Prostate gland (tissue), 2 donors: ENCODE measurements at regions not wholly inside any gene's neighbourhood (a gene's known extent, or its start where the extent isn't known, plus 50 kb on each side); places are given as distances from the start of the nearest gene placed in this dataset.
A peak's percentile ranks its signal among the peaks of the same experiment; 100 is the strongest.

ENCODE experiments used
- DNase-seq: peaks from one replicate; pipeline ENCODE4 v3.0.0-alpha.2; 2019; ENCODE audit warnings: low spot score
- H3K27ac ChIP-seq, 2 donors: fragments of 200-600 bp; sonication (generic); 2 replicates each; pipeline ENCODE4 v1.5.1; 2017 to 2019
- H3K27me3 ChIP-seq: fragments of 200-600 bp; sonication (generic); replicated peaks from 2 replicates; pipeline ENCODE4 v1.5.1; 2019; ENCODE audit not compliant: insufficient read depth
- H3K36me3 ChIP-seq, 2 donors: fragments of 200-600 bp; sonication (generic); 1 replicate in 1 of 2; 2 replicates in 1 of 2; pipeline versions ENCODE4 v1.5.1 to v1.8.1; 2017 to 2019
- H3K4me1 ChIP-seq: fragments of 200-600 bp; sonication (generic); replicated peaks from 2 replicates; pipeline ENCODE4 v1.5.1; 2019
- H3K4me3 ChIP-seq, 2 donors: fragments of 200-600 bp; sonication (generic); 2 replicates each; pipeline ENCODE4 v1.5.1; 2017 to 2019
- H3K9me3 ChIP-seq: fragments of 200-600 bp; sonication (generic); 2 replicates; pipeline ENCODE4 v1.5.1; 2017
- POLR2A ChIP-seq: fragments of 450-650 bp; IDR thresholded peaks from one replicate; pipeline ENCODE4 v1.6.1; 2016; ENCODE audit warnings: antibody characterized with exemption, mild to moderate bottlenecking
- POLR2AphosphoS5 ChIP-seq: sonication (generic); formaldehyde crosslinking; IDR thresholded peaks from one replicate; pipeline ENCODE4 v1.6.1; 2017; ENCODE audit warnings: antibody characterized with exemption
- WGBS: methylation state at CpG from one replicate; pipeline ENCODE4 v1.1.5; 2018; 5-methylcytosine and 5-hydroxymethylcytosine counted together
- intact Hi-C: fragments of 100-400 bp; cut with DNase I; formaldehyde crosslinking; loops from one replicate; pipeline ENCODE4 v1.14.2; 2022
- TF ChIP-seq, protein P1 (sequence below), 4 experiments: fragments of 200-600 bp in 2 of 4; fragments of 450-650 bp in 2 of 4; sonication (generic) in 2 of 4; IDR thresholded peaks; 1 replicate in 3 of 4; 2 replicates in 1 of 4; pipeline ENCODE4 v1.5.1; 2016 to 2019; ENCODE audit warnings: antibody characterized with exemption in 4 of 4, mild to moderate bottlenecking in 2 of 4, moderate library complexity in 2 of 4

- no peak overlapping the region for H3K4me3 ChIP-seq
- TF ChIP-seq, protein P1, sequence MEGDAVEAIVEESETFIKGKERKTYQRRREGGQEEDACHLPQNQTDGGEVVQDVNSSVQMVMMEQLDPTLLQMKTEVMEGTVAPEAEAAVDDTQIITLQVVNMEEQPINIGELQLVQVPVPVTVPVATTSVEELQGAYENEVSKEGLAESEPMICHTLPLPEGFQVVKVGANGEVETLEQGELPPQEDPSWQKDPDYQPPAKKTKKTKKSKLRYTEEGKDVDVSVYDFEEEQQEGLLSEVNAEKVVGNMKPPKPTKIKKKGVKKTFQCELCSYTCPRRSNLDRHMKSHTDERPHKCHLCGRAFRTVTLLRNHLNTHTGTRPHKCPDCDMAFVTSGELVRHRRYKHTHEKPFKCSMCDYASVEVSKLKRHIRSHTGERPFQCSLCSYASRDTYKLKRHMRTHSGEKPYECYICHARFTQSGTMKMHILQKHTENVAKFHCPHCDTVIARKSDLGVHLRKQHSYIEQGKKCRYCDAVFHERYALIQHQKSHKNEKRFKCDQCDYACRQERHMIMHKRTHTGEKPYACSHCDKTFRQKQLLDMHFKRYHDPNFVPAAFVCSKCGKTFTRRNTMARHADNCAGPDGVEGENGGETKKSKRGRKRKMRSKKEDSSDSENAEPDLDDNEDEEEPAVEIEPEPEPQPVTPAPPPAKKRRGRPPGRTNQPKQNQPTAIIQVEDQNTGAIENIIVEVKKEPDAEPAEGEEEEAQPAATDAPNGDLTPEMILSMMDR (IDR thresholded peaks at IDR 0.05): no peak
- TF ChIP-seq POLR2AphosphoS5: no peak
- no peak for TF ChIP-seq POLR2A
- H3K9me3 ChIP-seq: no peaks in the 10 kb centered on the region
- DNase-seq: no peak
- over 99% methylated on average over 4 of the region's 4 CpGs for WGBS
- H3K36me3 ChIP-seq: no peaks in the 10 kb centered on the region
- no peak overlapping the region for H3K27ac ChIP-seq
- intact Hi-C loops: no loop called here
- H3K4me1 ChIP-seq: no peaks in the 10 kb centered on the region
- H3K27me3 ChIP-seq: no peaks in the 10 kb centered on the region
These were observed 77.4 kb downstream of the KCNF1 start for GRCh38 chr2:10989151-10989550.

DNA sequence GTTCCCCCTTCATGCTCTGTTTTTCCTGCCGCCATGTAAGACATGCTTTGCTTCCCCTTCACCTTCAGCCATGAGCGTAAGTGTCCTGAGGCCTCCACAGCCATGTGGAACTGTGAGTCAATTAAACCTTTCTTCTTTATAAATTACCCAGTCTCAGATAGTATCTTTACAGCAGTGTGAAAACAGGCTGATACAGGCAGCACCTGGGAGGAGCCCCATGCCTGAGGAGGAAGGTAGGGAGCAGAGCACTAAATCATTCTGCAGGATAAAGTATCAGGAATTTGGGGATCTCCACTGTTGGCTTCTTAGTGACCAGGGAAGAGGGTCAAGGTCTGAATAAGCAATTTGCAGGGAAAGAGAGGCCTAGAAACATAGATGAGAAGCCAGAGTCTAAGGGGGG is 78.0 kb downstream of the KCNF1 start:
- 82% methylated on average over 2 of the region's 2 CpGs for WGBS
- Histone ChIP-seq H3K9me3 (no peaks in the 10 kb centered on the region), H3K4me1 (no peaks in the 10 kb centered on the region), H3K36me3 (no peaks in the 10 kb centered on the region), H3K4me3 (no peak overlapping the region), H3K27me3 (no peaks in the 10 kb centered on the region), H3K27ac (no peak overlapping the region)
- no peak for DNase-seq
- intact Hi-C loops: no loop called here
- TF ChIP-seq, protein P1 (IDR thresholded peaks at IDR 0.05): no peak
- no peak for TF ChIP-seq POLR2A
- no peak for TF ChIP-seq POLR2AphosphoS5

- Histone ChIP-seq H3K27ac (no peak overlapping the region), H3K4me3 (no peak overlapping the region), H3K27me3 (no peaks in the 10 kb centered on the region), H3K4me1 (no peaks in the 10 kb centered on the region), H3K36me3 (no peaks in the 10 kb centered on the region), H3K9me3 (no peaks in the 10 kb centered on the region)
- WGBS: 81% methylated on average over 5 of the region's 5 CpGs
- DNase-seq: no peak
- TF ChIP-seq, protein P1 (IDR thresholded peaks at IDR 0.05): no peak
- TF ChIP-seq POLR2A (no peak), POLR2AphosphoS5 (no peak)
- intact Hi-C loops: no loop called here
These were observed 78.9 kb downstream of the KCNF1 start for GRCh38 chr2:10990561-10991111.

GRCh38 chr2:10992023-10992791 is 80.5 kb downstream of the KCNF1 start:
- no peak for DNase-seq
- 91% methylated on average over 14 of the region's 14 CpGs for WGBS
- H3K4me1 ChIP-seq: no peaks in the 10 kb centered on the region
- H3K27me3 ChIP-seq: no peaks in the 10 kb centered on the region
- intact Hi-C loops: no loop called here
- no peaks in the 10 kb centered on the region for H3K36me3 ChIP-seq
- no peak overlapping the region for H3K4me3 ChIP-seq
- H3K9me3 ChIP-seq: no peaks in the 10 kb centered on the region
- H3K27ac ChIP-seq: no peak overlapping the region
- TF ChIP-seq POLR2A (no peak), POLR2AphosphoS5 (no peak)
- TF ChIP-seq, protein P1 (IDR thresholded peaks at IDR 0.05): no peak

DNA sequence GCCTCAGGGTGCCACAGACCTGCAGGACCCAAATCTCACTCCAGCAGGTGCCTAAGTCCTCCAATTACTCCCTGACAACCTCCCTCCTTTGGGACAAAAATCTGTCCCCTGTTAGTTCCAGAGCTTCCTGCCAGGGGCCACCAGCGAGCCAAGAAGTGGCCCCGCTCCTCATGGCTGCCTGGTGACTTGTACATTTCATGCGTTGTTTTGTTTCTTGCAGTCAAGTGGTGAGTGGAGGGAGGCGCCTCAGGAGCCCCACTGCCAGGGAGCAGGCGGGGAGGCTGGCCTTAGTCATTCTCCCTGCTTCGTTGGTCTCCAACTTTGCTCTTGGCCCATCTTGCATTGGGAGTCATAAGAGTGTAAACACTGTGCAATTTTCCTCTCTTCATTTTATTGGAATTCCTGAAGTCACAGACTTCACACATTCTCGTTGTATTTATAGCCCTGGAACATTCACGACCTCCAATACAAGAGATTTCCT is 81.3 kb downstream of the KCNF1 start:
- Histone ChIP-seq H3K9me3 (no peaks in the 10 kb centered on the region), H3K27me3 (no peaks in the 10 kb centered on the region), H3K36me3 (no peaks in the 10 kb centered on the region), H3K4me3 (no peak overlapping the region), H3K4me1 (no peaks in the 10 kb centered on the region), H3K27ac (no peak overlapping the region)
- 13% methylated on average over 8 of the region's 8 CpGs for WGBS
- intact Hi-C loops: no loop called here
- TF ChIP-seq, protein P1 (IDR thresholded peaks at IDR 0.05): no peak
- peak; percentile 18 for TF ChIP-seq POLR2AphosphoS5
- peak; percentile 10 for DNase-seq
